B cell (primary cell): ENCODE measurements at regions not wholly inside any gene's neighbourhood (a gene's known extent, or its start where the extent isn't known, plus 50 kb on each side); places are given as distances from the start of the nearest gene placed in this dataset.

Source experiments
- CTCF ChIP-seq: fragments of 200-600 bp; IDR thresholded peaks from one replicate; pipeline ENCODE4 v1.8.0; 2022; ENCODE audit warnings: antibody characterized with exemption, mild to moderate bottlenecking
- EZH2 ChIP-seq: IDR thresholded peaks from 2 replicates; pipeline ENCODE4 v1.6.1; 2012; ENCODE audit warnings: borderline replicate concordance, low read depth, mild to moderate bottlenecking, moderate library complexity, low read length; ENCODE audit not compliant: insufficient read depth, poor library complexity, severe bottlenecking

GRCh38 chr16:52976539-52977167 is 76.0 kb downstream of the CHD9NB start:
- TF ChIP-seq CTCF: no peak
- TF ChIP-seq EZH2: no peak
